GM12878 (cell line): ENCODE measurements at regions not wholly inside any gene's neighbourhood (a gene's known extent, or its start where the extent isn't known, plus 50 kb on each side); places are given as distances from the start of the nearest gene placed in this dataset.

Source experiments
- ATAC-seq: fragments of 200-7000 bp; cut with Tn5 transposase; 3 replicates; pipeline ENCODE4 v1.9.1; 2020; ENCODE audit warnings: mild to moderate bottlenecking, moderate library complexity
- BruUV-seq: library from RNA; stranded (reverse); fragments of 400-500 nt; replicated peaks from 2 replicates; lab custom pipeline; 2021; lab: Mats Ljungman, UMichigan
- CTCF ChIA-PET: fragments of 300-600 bp; sonication (Branson Sonifier 250); formaldehyde crosslinking; extraction: SDS; loops from one replicate; lab custom pipeline; 2021; ENCODE audit warnings: inconsistent platforms; lab: Yijun Ruan, JAX
- POLR2A ChIA-PET: fragments of 350-600 bp; formaldehyde crosslinking; extraction: SDS; loops from one replicate; lab custom pipeline; 2021; ENCODE audit warnings: inconsistent platforms; lab: Charles Lee
- RAD21 ChIA-PET: fragments of 300-600 bp; sonication (Branson Sonifier 250); formaldehyde crosslinking; loops from one replicate; lab custom pipeline; 2023; ENCODE audit warnings: antibody characterized with exemption; ENCODE audit not compliant: unreplicated experiment; lab: Charles Lee
- SMC1A ChIA-PET: fragments of 300-600 bp; sonication (Branson Sonifier 250); formaldehyde crosslinking; loops from one replicate; lab custom pipeline; 2023; ENCODE audit not compliant: unreplicated experiment, uncharacterized antibody; lab: Charles Lee
- DNase-seq: peaks from one replicate; pipeline ENCODE4 v3.0.0-alpha.2; 2011; ENCODE audit warnings: low read depth, low spot score
- FAIRE-seq: peaks from 3 replicates; lab custom pipeline; 2011; peaks lifted over from hg19 to GRCh38; lab: Jason Lieb, UNC
- H2AFZ ChIP-seq: 2 replicates; pipeline ENCODE4 v1.6.0; 2011; ENCODE audit warnings: low read depth, low read length, control low read depth; ENCODE audit not compliant: control insufficient read depth
- H3K27ac ChIP-seq: 2 replicates; pipeline ENCODE4 v1.5.1; 2011; ENCODE audit warnings: control low read depth; ENCODE audit not compliant: control insufficient read depth, insufficient read depth
- H3K27me3 ChIP-seq, 2 experiments: replicated peaks in 1 of 2; 2 replicates each; pipeline versions ENCODE4 v1.6.0 to v1.6.1; 2011; ENCODE audit warnings: low read length in 1 of 2; ENCODE audit not compliant: control insufficient read depth in 2 of 2, insufficient read depth in 2 of 2
- H3K36me3 ChIP-seq, 2 experiments: 2 replicates each; pipeline ENCODE4 v1.5.1; 2011; ENCODE audit warnings: low read length in 1 of 2; ENCODE audit not compliant: control insufficient read depth in 2 of 2, insufficient read depth in 2 of 2
- H3K4me1 ChIP-seq: 2 replicates; pipeline ENCODE4 v1.6.1; 2011; ENCODE audit warnings: mild to moderate bottlenecking, low read length, moderate library complexity, mixed read lengths; ENCODE audit not compliant: control insufficient read depth, insufficient read depth
- H3K4me2 ChIP-seq: 2 replicates; pipeline ENCODE4 v1.6.0; 2011; ENCODE audit warnings: control low read depth; ENCODE audit not compliant: control insufficient read depth, insufficient read depth
- H3K4me3 ChIP-seq: fragments of 200-600 bp; sonication (generic); 2 replicates; pipeline ENCODE4 v1.5.1; 2016
- H3K79me2 ChIP-seq: 2 replicates; pipeline ENCODE4 v1.6.0; 2011; ENCODE audit warnings: low read length; ENCODE audit not compliant: control insufficient read depth, insufficient read depth
- H3K9ac ChIP-seq: 2 replicates; pipeline ENCODE4 v1.8.0; 2011; ENCODE audit warnings: low read length, control low read depth, mixed read lengths; ENCODE audit not compliant: control insufficient read depth, insufficient read depth
- H3K9me3 ChIP-seq: replicated peaks from 3 replicates; pipeline ENCODE4 v1.5.1; 2011; ENCODE audit warnings: mild to moderate bottlenecking, low read length; ENCODE audit not compliant: control insufficient read depth, insufficient read depth
- H4K20me1 ChIP-seq: 2 replicates; pipeline ENCODE4 v1.6.0; 2011; ENCODE audit not compliant: control insufficient read depth, insufficient read depth
- BHLHE40 ChIP-seq, 2 experiments: fragments of 450-650 bp in 1 of 2; IDR thresholded peaks; 2 replicates each; pipeline ENCODE4 v1.6.1; 2011 to 2017; ENCODE audit warnings: low read depth in 2 of 2, borderline replicate concordance in 1 of 2, improper control_type of control experiment in 1 of 2, low read length in 1 of 2, mild to moderate bottlenecking in 1 of 2
- CREM ChIP-seq: IDR thresholded peaks from 2 replicates; pipeline ENCODE4 v1.6.1; 2014; ENCODE audit warnings: antibody characterized with exemption, low read depth
- GABPA ChIP-seq: IDR thresholded peaks from 2 replicates; pipeline ENCODE4 v1.6.1; 2014; ENCODE audit warnings: antibody characterized with exemption, low read depth, mild to moderate bottlenecking, inconsistent platforms
- HSF1 ChIP-seq: fragments of 150-350 bp; IDR thresholded peaks from 2 replicates; pipeline ENCODE4 v1.6.1; 2014; ENCODE audit warnings: mild to moderate bottlenecking, low read depth, low read length
- JUND ChIP-seq: IDR thresholded peaks from 2 replicates; pipeline ENCODE4 v1.6.1; 2012; ENCODE audit warnings: low read depth, mild to moderate bottlenecking, low read length, improper control_type of control experiment, moderate library complexity
- MTA3 ChIP-seq: IDR thresholded peaks from 2 replicates; pipeline ENCODE4 v1.6.1; 2012; ENCODE audit warnings: low read length, inconsistent platforms, borderline replicate concordance
- NFYB ChIP-seq: IDR thresholded peaks from 2 replicates; pipeline ENCODE4 v1.6.1; 2011; ENCODE audit warnings: low read depth, mild to moderate bottlenecking, low read length, improper control_type of control experiment, moderate library complexity; ENCODE audit not compliant: insufficient read depth
- PAX8 ChIP-seq: fragments of 450-650 bp; IDR thresholded peaks from 2 replicates; pipeline ENCODE4 v1.6.1; 2017; ENCODE audit warnings: mild to moderate bottlenecking, moderate library complexity
- POLR2AphosphoS5 ChIP-seq: IDR thresholded peaks from 2 replicates; pipeline ENCODE4 v1.6.1; 2011; ENCODE audit warnings: mild to moderate bottlenecking, low read length, inconsistent platforms
- RELA ChIP-seq: fragments of 450-650 bp; IDR thresholded peaks from 2 replicates; pipeline ENCODE4 v1.8.0; 2014; ENCODE audit warnings: borderline replicate concordance; ENCODE audit not compliant: partially characterized antibody
- SKIL ChIP-seq: fragments of 450-650 bp; IDR thresholded peaks from 2 replicates; pipeline ENCODE4 v1.6.1; 2017; ENCODE audit warnings: mild to moderate bottlenecking, low read depth, inconsistent platforms; ENCODE audit not compliant: poor library complexity, severe bottlenecking
- SMAD5 ChIP-seq: IDR thresholded peaks from 2 replicates; pipeline ENCODE4 v1.6.1; 2016; ENCODE audit warnings: antibody characterized with exemption, low read depth
- SREBF2 ChIP-seq: IDR thresholded peaks from 2 replicates; pipeline ENCODE4 v1.6.1; 2012; ENCODE audit warnings: mild to moderate bottlenecking, low read length
- SUZ12 ChIP-seq: fragments of 200-600 bp; sonication (generic); IDR thresholded peaks from one replicate; pipeline ENCODE4 v1.6.1; 2018; ENCODE audit warnings: antibody characterized with exemption, mild to moderate bottlenecking; ENCODE audit not compliant: unreplicated experiment
- TAF1 ChIP-seq: IDR thresholded peaks from 2 replicates; pipeline ENCODE4 v1.6.1; 2011; ENCODE audit warnings: mild to moderate bottlenecking, low read depth, low read length, borderline replicate concordance
- TARDBP ChIP-seq: IDR thresholded peaks from 2 replicates; pipeline ENCODE4 v1.6.1; 2016; ENCODE audit warnings: borderline replicate concordance
- ZNF384 ChIP-seq: IDR thresholded peaks from 2 replicates; pipeline ENCODE4 v1.6.1; 2012; ENCODE audit warnings: low read depth, mild to moderate bottlenecking, low read length, improper control_type of control experiment, borderline replicate concordance
- WGBS: methylation state at CpG from one replicate; pipeline ENCODE4 v1.1.6; 2016; ENCODE audit warnings: low lambda C conversion rate; ENCODE audit not compliant: insufficient replicate concordance, insufficient coverage; ENCODE audit errors: missing lambda C conversion rate; 5-methylcytosine and 5-hydroxymethylcytosine counted together
- in situ Hi-C: fragments of 300-500 bp; cut with MboI; formaldehyde crosslinking; loops from 9 replicates; pipeline ENCODE4 v1.14.3; 2018; ENCODE audit warnings: mixed read lengths
- intact Hi-C: fragments of 100-400 bp; cut with micrococcal nuclease; formaldehyde crosslinking; loops from one replicate; pipeline ENCODE4 v1.14.2; 2022; ENCODE audit not compliant: unreplicated experiment

- 38% methylated on average over 2 of the region's 3 CpGs for WGBS
- in situ Hi-C loops (no loop called here), intact Hi-C loops (no loop called here)
- no TSS peak for BruUV-seq
- FAIRE-seq (no peak), ATAC-seq (no peak), DNase-seq (no peak)
- RAD21 ChIA-PET, result no interaction called here
- Histone ChIP-seq H4K20me1 (no peaks in the 10 kb centered on the region), H2AFZ (no peak overlapping the region), H3K4me3 (no peak overlapping the region), H3K79me2 (no peaks in the 10 kb centered on the region), H3K4me2 (no peak overlapping the region), H3K9ac (no peak overlapping the region), H3K27ac (no peak overlapping the region), H3K27me3 (peaks cover 0 to 6% of the 10 kb centered on the region in 2 experiments; a peak in 2 of 4 replicates), H3K4me1 (no peaks in the 10 kb centered on the region), H3K36me3 (no peaks in the 10 kb centered on the region), H3K9me3 (peaks cover 18% of the 10 kb centered on the region; the same call in 2 of the 3 replicates)
- CTCF ChIA-PET, result no interaction called here
- SMC1A ChIA-PET, result no interaction called here
- POLR2A ChIA-PET, result no interaction called here
- TF ChIP-seq SREBF2 (no peak), SMAD5 (no peak), RELA (no peak), POLR2AphosphoS5 (no peak), PAX8 (no peak), HSF1 (no peak), BHLHE40 (IDR thresholded peaks at IDR 0.05; ENCODE audit: borderline replicate concordance in 1 of 2, low read depth in 2 of 2, low read length in 1 of 2) (no peak), TAF1 (no peak), SUZ12 (no peak), JUND (no peak), CREM (no peak), GABPA (no peak), SKIL (no peak), ZNF384 (no peak), NFYB (no peak), TARDBP (no peak), MTA3 (no peak)
Observed at GRCh38 chr7:22649686-22650085, 77.3 kb upstream of the IL6 start.
